Activated naive CD4-positive, alpha-beta T cell treated with anti-CD3 and anti-CD28 coated beads, Interleukin-2, amount 50 U/mL, for 72 hours (primary cell): ENCODE measurements at regions not wholly inside any gene's neighbourhood (a gene's known extent, or its start where the extent isn't known, plus 50 kb on each side); places are given as distances from the start of the nearest gene placed in this dataset.
"Not testable (repeated sequence)": the region's sequence is repeated elsewhere in the genome, so short reads cannot be mapped to it uniquely, and the experiment has no call there.

Experiments used
- ATAC-seq, 2 donors: fragments of 150-1000 bp; cut with Tn5 transposase; 2 replicates each; pipeline ENCODE4 v1.10.0; 2021; ENCODE audit warnings: mild to moderate bottlenecking in 2 of 2, moderate library complexity in 2 of 2
- DNase-seq, 2 donors: peaks; one replicate each; pipeline ENCODE4 v3.0.0; 2021 to 2022; ENCODE audit warnings: low spot score in 2 of 2
- H3K27ac Mint-ChIP-seq, 2 donors: one replicate each; pipeline ENCODE4 v1.8.0; 2022; ENCODE audit warnings: mild to moderate bottlenecking in 2 of 2, mixed read lengths in 2 of 2
- H3K36me3 Mint-ChIP-seq, 2 donors: one replicate each; pipeline ENCODE4 v1.8.0; 2022; ENCODE audit warnings: mixed read lengths in 2 of 2
- H3K9me3 Mint-ChIP-seq, 2 donors: one replicate each; pipeline ENCODE4 v1.8.0; 2022; ENCODE audit warnings: mixed read lengths in 2 of 2

DNA sequence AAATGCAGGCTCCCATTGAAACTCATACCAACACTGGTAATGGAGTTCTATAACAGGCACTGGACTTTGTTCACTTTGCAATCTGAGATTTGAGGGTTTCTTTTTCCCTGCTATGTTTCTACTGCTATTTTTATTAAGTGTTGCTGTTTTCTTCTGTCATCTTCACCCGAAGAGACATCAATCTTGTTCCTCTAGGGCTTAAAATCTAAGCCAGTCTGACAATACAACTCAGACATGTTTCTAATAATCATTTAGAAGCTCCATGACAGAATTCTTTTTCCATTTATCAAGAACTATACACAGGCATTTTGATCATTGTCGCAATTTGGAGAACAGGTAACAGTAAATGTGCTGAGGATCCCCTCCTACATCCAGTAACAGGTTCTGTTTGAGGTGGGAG lies 98.5 kb upstream of the GNAI1 start:
- peaks cover 0 to 4% of the 10 kb centered on the region in 2 donors for H3K9me3 Mint-ChIP-seq
- H3K27ac Mint-ChIP-seq: no peak overlapping the region
- DNase-seq (no peak), ATAC-seq (no peak)
- H3K36me3 Mint-ChIP-seq: no peaks in the 10 kb centered on the region

DNA sequence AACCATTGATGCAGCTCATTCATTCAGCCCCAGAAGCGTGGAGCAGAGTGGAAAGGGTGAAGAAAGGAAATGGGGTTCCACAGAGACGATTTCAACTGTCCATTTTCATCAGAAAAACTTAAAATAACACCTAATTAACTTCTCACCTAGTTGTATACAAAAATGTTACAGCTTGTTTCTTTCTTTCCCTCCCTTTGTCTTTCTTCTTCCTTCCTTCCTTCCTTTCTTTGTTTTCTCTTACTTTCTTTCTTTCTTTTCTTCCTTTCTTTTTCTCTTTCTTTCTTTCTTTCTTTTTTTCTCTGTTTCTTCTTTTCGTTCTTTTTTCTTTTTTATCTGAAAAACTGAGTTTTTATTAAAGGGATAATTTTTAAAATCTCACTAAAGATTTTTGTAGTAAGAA lies 105.9 kb upstream of the GNAI1 start:
- ATAC-seq (no peak), DNase-seq (no peak)
- Mint-ChIP-seq H3K27ac (no peak overlapping the region), H3K36me3 (no peaks in the 10 kb centered on the region), H3K9me3 (peaks cover 0 to 7% of the 10 kb centered on the region in 2 donors)

DNA sequence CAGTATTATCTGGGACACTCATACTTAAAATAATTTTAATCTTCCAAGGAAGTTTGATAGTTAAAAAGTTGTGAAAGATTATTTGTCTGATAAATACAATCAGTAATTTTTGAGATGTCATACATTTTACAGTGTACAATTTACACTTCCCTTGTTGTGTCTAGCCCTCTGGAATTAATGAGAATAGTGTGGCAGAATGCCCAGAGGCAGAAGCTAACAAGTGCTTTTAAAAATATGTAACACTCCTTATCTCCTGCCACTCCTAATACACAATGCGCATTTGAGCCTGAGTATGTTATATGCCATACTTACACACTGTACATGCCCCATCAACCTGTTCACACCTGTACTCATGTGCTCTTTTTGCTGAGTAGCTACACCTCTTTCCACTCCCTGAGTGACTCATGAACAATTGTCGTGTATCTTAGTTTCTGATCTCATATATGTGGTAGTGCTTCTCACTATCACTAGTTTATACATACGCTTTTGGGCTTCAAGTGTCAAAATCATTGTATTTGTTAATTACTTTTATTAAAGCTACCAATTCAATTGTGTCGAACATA lies 106.9 kb upstream of the GNAI1 start:
- Mint-ChIP-seq H3K27ac (no peak overlapping the region), H3K9me3 (peaks cover 4 to 12% of the 10 kb centered on the region in 2 donors), H3K36me3 (peaks cover 0 to 5% of the 10 kb centered on the region in 2 donors)
- ATAC-seq (no peak), DNase-seq (no peak)

- peaks cover 4 to 17% of the 10 kb centered on the region in 2 donors for H3K9me3 Mint-ChIP-seq
- ATAC-seq (no peak), DNase-seq (no peak)
- peaks cover 0 to 12% of the 10 kb centered on the region in 2 donors for H3K36me3 Mint-ChIP-seq
- H3K27ac Mint-ChIP-seq: no peak overlapping the region
These were observed 107.9 kb upstream of the GNAI1 start for GRCh38 chr7:80026766-80027165.

DNA sequence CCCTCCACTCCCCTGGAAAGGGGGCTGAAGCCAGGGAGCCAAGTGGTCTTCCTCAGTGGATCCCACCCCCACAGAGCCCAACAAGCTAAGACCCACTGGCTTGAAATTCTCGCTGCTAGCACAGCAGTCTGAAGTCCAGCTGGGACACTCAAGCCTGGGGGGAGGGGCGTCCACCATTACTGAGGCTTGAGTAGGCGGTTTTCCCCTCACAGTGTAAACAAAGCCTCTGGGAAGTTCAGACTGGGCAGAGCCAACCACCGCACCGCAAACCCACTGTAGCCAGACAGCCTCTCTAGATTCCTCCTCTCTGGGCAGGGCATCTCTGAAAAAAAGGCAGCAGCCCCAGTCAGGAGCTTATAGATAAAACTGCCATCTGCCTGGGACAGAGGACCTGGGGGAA lies 114.4 kb upstream of the GNAI1 start:
- DNase-seq, H3K9me3 Mint-ChIP-seq, H3K27ac Mint-ChIP-seq, ATAC-seq: not testable (repeated sequence)
- peaks cover 0 to 16% of the 10 kb centered on the region in 2 donors for H3K36me3 Mint-ChIP-seq

- not testable (repeated sequence) for H3K27ac Mint-ChIP-seq, DNase-seq, ATAC-seq, H3K9me3 Mint-ChIP-seq
- H3K36me3 Mint-ChIP-seq: peaks cover 0 to 16% of the 10 kb centered on the region in 2 donors
These were observed 114.8 kb upstream of the GNAI1 start for GRCh38 chr7:80019809-80020207.

DNA sequence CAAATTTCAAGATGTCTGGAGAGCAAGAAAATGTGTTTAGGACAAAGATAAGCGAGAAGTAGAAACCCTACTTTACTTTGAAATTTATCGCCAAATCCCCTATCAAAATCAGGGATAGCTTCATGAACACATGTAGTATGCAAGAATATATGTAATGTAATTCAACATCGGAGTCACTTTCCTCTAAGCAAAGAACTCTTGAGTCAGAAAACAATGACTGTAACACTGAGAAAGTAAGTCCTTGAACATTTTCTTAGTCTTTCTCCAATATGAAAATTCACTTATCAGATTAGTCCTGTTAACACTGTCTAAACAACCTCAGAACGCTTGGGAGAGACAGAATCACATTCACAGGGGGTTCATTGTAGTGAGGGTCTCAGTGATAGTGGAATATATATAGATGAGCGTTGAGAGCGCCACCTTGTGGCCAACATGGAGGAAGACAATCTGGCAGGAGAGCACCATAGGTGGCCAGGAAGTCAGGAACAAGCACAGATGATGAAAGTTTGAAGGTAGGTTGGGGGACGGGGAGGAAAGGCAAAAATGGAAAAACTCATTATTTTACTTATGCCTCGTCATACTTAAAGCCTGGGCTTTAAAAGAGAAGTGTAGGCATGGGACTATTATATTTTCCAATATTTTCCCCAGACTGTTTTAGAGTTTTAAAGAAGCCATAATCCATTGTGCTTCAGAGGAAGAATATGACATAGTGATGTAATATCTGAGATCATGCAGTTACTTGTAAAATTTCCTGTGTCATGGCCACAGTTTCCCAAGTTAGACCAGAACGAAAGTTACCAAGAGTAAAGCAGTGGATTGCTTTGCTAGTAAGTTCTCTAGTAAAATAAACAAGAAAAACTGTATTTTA lies 115.5 kb upstream of the GNAI1 start:
- Mint-ChIP-seq H3K36me3 (peaks cover 0 to 16% of the 10 kb centered on the region in 2 donors), H3K9me3 (peaks cover 4 to 10% of the 10 kb centered on the region in 2 donors), H3K27ac (no peak overlapping the region)
- ATAC-seq (peak; percentile 64 to 76), DNase-seq (peak in 1 of 2 donors; percentile 42)

DNA sequence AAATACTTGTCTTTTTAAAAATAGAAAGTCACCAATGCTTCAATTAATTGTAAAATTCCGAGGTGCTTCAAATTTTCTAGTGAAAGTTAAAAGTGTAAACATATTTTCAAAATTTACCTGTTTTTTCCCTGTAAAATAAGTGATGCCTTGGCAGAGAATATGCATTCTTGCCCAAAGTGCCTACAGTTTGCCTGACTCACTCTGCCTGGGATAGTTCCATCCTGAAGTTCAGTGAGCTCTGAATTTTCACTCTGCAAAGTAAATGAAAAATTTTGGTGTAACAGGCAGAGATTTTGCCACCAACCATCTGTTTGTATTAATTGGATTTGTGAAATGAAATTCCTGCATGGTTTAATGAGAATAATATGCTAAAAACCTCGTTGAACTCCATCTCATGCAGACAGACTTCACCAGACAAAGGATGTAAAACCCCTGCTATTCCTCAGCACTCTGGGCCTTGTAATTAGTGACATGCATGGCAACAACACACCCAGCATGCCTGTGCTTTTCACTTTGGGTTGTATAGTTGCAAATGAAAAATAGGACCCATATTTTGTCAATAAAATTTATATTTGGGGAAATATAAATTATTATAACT lies 117.4 kb upstream of the GNAI1 start:
- DNase-seq: no peak
- ATAC-seq: no peak
- Mint-ChIP-seq H3K36me3 (peaks cover 0 to 7% of the 10 kb centered on the region in 2 donors), H3K27ac (no peak overlapping the region), H3K9me3 (peaks cover 0 to 9% of the 10 kb centered on the region in 2 donors)

DNA sequence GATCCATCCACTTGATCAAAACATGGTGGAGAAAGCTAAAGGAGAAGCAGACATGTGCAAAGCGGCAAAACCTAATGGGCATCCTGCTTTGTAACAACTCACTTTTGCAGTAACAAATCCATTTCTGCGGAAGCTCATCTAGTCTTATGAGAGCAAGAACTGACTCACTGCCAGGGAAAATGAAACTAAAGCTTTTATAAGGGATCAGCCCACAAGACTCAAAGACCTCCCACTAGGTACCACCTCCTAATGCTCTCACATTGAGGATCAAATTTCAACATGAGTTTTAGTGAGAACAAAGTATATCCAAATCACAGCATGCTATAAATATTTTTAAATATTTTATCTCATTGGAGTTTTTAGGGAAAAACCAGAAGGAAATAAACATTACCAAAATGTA lies 120.1 kb upstream of the GNAI1 start:
- ATAC-seq: no peak
- H3K27ac Mint-ChIP-seq: no peak overlapping the region
- no peak for DNase-seq
- no peaks in the 10 kb centered on the region for H3K36me3 Mint-ChIP-seq
- H3K9me3 Mint-ChIP-seq: peaks cover 0 to 7% of the 10 kb centered on the region in 2 donors

- DNase-seq (no peak), ATAC-seq (no peak)
- Mint-ChIP-seq H3K36me3 (no peaks in the 10 kb centered on the region), H3K9me3 (no peaks in the 10 kb centered on the region), H3K27ac (no peak overlapping the region)
These were observed 126.6 kb upstream of the GNAI1 start for GRCh38 chr7:80008039-80008438.

DNA sequence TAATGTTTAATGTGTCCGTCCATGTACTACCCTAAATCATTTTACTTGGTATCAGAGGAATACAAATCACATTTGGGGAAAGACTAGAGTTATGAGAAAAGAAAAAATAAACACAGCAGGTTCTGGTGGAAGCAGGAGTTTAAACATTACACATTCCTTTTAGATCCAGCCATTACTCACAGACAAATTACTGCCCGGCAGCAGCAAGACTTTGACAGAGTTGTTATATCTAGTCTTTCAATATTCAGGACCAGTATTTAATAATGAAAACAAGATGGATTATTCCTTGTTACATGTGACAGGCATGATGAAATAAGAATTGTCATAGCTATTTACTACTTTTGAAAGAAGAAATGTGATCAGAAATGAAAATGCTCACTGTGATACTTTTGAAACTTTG lies 131.8 kb upstream of the GNAI1 start:
- H3K9me3 Mint-ChIP-seq: no peaks in the 10 kb centered on the region
- no peak for DNase-seq

GRCh38 chr7:79998363-79998762 lies 136.3 kb upstream of the GNAI1 start:
- DNase-seq: no peak
- Mint-ChIP-seq H3K9me3 (no peaks in the 10 kb centered on the region), H3K36me3 (no peaks in the 10 kb centered on the region), H3K27ac (no peak overlapping the region)
- ATAC-seq: no peak

More for the DNA sequence above, 131.8 kb upstream of the GNAI1 start:
- ATAC-seq: no peak
- H3K27ac Mint-ChIP-seq: no peak overlapping the region
- H3K36me3 Mint-ChIP-seq: no peaks in the 10 kb centered on the region

DNA sequence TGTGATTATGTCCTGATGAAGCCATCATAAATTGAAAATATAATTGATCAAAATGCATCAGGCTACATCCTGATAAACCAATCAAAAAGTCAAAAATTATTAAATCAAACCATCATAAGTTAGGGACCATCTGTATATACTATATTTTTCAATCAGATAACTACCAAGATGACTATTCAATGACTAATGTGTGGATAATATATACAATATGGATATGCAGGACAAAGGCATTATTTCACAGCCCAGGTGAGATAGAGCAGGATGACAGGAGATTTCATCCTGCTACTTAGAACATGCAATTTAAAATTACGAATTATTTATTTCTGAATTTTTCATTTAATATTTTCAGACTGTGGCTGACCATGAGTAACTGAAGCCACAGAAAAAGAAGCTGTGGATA lies 137.3 kb upstream of the GNAI1 start:
- Mint-ChIP-seq H3K27ac (no peak overlapping the region), H3K9me3 (no peaks in the 10 kb centered on the region), H3K36me3 (no peaks in the 10 kb centered on the region)
- ATAC-seq (no peak), DNase-seq (no peak)

- ATAC-seq, H3K27ac Mint-ChIP-seq, H3K9me3 Mint-ChIP-seq, H3K36me3 Mint-ChIP-seq, DNase-seq: not testable (repeated sequence)
These were observed 138.9 kb upstream of the GNAI1 start for GRCh38 chr7:79995741-79996140.

DNA sequence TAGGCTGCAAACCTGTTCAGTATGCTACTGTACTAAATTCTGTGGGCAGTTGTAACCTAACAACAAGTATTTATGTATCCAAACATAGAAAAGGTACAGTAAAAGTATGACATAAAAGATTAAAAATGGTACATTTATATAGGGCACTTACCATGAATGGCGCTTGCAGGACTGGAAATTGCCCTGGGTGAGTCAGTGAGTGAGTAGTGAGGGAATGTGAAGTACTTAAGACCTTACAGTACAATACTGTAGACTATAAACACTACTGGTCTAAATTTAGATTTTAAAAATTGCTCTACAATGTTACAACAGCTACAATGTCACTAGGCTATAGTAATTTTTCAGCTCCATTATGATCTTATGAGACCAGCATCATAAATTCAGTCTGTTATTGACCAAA lies 146.0 kb upstream of the GNAI1 start:
- Mint-ChIP-seq H3K36me3 (no peaks in the 10 kb centered on the region), H3K9me3 (no peaks in the 10 kb centered on the region), H3K27ac (no peak overlapping the region)
- ATAC-seq (no peak), DNase-seq (no peak)

- Mint-ChIP-seq H3K9me3 (no peaks in the 10 kb centered on the region), H3K36me3 (no peaks in the 10 kb centered on the region), H3K27ac (no peak overlapping the region)
- no peak for DNase-seq
- no peak for ATAC-seq
These were observed 150.4 kb upstream of the GNAI1 start for GRCh38 chr7:79984210-79984609.

DNA sequence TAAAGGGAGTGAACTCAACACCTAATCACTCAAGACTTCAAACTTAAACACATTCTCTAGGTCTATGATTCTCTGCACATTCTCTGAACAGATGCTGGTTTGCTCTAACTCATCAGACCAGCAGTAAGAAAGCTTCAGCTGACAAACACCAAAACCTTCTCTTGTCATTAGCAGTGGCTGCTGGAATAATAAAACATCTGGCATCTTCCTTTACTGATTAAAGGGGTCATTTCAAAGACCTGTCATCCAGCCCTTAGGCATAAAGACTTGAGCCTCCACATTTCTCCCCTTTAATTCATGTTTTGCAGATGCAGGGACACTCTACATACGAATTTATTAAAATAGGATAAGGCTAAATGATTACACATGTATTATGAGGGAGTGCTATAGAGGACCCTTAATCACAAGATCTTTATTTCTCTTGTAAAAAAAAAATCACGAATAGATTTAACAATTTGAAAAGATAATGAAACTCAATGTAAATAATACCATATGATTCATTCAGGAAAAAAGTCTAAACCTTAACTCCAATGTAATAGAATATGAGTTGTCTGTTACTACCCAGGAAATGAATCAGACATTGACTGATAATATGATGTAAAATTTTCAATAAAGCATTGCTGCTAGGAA lies 152.4 kb upstream of the GNAI1 start:
- ATAC-seq (no peak), DNase-seq (no peak)
- Mint-ChIP-seq H3K27ac (no peak overlapping the region), H3K9me3 (peaks cover 0 to 2% of the 10 kb centered on the region in 2 donors), H3K36me3 (no peaks in the 10 kb centered on the region)
